ENCODE measurements at regions not wholly inside any gene's neighbourhood (a gene's known extent, or its start where the extent isn't known, plus 50 kb on each side); places are given as distances from the start of the nearest gene placed in this dataset.
A peak's percentile ranks its signal among the peaks of the same experiment; 100 is the strongest.

DNA sequence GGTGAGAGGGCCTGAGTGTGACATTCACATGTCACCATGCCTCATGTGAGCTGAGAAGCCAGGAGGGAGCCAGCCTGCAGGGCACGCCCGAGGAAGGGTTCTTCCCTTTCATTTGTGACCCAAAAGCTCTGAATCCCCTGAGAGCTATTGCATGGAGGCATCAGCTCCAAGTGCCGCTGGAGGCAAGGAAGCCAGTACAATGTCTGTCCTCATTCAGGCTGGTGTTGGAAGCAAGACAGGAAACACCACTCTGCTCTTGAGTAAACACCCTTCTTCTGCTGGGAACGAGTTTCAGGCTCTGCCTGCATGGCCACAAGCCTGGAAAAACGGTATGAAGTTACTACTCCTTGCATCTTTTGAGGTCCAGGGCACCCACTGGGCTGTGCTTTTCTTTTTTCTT is 83.8 kb upstream of the LARGE1 start:
- no peaks in the 10 kb centered on the region for H3K27me3 ChIP-seq

DNA sequence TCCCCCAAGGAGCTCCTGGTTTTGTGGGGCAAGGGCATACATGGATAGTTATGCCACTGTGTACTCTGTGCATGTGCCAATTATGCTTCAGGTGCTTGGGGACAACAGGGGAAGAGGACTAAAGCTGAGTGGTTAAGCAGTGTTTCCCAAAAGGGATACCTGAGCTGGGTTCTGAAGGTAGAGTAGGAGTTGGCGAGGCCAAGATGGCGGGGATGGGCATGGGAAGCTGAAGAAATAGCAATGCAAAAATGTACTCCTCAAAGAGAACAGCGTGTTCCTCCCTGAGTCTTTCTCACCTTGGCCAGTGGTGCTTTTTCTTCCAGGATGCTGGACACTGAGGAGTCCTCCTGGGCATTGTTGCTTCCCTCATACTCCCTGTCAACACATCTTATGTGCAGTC is 90.0 kb upstream of the LARGE1 start:
- H3K9me3 ChIP-seq, result peaks cover 0 to 23% (median 14%) of the 10 kb centered on the region in 4 donors
- H3K27ac ChIP-seq, result no peak overlapping the region
- intact Hi-C loops (cut with DNase I; ENCODE audit: low total_unique reads), result no loop called here
- TF ChIP-seq POLR2A (IDR thresholded peaks at IDR 0.05), result no peak
- no peak for TF ChIP-seq EP300 (IDR thresholded peaks at IDR 0.05)
- TF ChIP-seq, protein P1, sequence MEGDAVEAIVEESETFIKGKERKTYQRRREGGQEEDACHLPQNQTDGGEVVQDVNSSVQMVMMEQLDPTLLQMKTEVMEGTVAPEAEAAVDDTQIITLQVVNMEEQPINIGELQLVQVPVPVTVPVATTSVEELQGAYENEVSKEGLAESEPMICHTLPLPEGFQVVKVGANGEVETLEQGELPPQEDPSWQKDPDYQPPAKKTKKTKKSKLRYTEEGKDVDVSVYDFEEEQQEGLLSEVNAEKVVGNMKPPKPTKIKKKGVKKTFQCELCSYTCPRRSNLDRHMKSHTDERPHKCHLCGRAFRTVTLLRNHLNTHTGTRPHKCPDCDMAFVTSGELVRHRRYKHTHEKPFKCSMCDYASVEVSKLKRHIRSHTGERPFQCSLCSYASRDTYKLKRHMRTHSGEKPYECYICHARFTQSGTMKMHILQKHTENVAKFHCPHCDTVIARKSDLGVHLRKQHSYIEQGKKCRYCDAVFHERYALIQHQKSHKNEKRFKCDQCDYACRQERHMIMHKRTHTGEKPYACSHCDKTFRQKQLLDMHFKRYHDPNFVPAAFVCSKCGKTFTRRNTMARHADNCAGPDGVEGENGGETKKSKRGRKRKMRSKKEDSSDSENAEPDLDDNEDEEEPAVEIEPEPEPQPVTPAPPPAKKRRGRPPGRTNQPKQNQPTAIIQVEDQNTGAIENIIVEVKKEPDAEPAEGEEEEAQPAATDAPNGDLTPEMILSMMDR (IDR thresholded peaks at IDR 0.05), result no peak
- no peak for TF ChIP-seq POLR2AphosphoS5 (IDR thresholded peaks at IDR 0.05)
- WGBS, 5 donors, result 81 to 83% (median 82%) methylated on average over 3 of the region's 3 CpGs
- H3K4me1 ChIP-seq, result no peaks in the 10 kb centered on the region
- DNase-seq, result no peak
- no peaks in the 10 kb centered on the region for H3K36me3 ChIP-seq
- H3K4me3 ChIP-seq, result no peak overlapping the region
- no peaks in the 10 kb centered on the region for H3K27me3 ChIP-seq

More for the DNA sequence above, 83.8 kb upstream of the LARGE1 start:
- intact Hi-C loops (cut with DNase I; ENCODE audit: low total_unique reads), result no loop called here
- H3K9me3 ChIP-seq, result peaks cover 5 to 17% (median 12%) of the 10 kb centered on the region in 4 donors
- H3K4me3 ChIP-seq, result no peak overlapping the region
- H3K4me1 ChIP-seq, result no peaks in the 10 kb centered on the region
- H3K27ac ChIP-seq, result no peak overlapping the region
- H3K36me3 ChIP-seq, result no peaks in the 10 kb centered on the region
- TF ChIP-seq, protein P1 (IDR thresholded peaks at IDR 0.05), result no peak
- TF ChIP-seq EP300 (IDR thresholded peaks at IDR 0.05) (no peak), POLR2AphosphoS5 (IDR thresholded peaks at IDR 0.05) (no peak), POLR2A (IDR thresholded peaks at IDR 0.05) (no peak)
- 32 to 54% (median 44%) methylated on average over 5 of the region's 5 CpGs for WGBS, 5 donors
- no peak for DNase-seq

DNA sequence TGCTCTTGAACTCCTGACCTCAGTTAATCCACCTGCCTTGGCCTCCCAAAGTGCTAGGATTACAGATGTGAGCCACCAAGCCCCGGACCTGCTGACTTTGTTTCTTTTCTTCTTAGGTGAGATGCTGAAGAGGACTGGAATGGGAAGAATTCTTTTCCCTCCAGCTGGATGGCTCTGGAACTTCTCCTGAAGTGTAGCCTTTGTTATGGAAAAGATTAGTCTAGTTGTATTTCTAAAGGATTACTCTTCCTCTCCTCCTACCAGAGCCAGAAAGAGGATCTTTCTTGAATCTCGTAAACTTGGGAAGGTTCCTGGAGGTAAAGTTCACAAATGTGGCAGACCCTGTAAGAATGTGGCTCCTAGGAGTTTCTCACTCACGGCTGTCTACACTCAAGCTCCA is 95.4 kb upstream of the LARGE1 start:
- WGBS, 5 donors, result 42 to 83% (median 57%) methylated on average over 3 of the region's 3 CpGs
- H3K36me3 ChIP-seq, result no peaks in the 10 kb centered on the region
- H3K27ac ChIP-seq, result no peak overlapping the region
- TF ChIP-seq EP300 (IDR thresholded peaks at IDR 0.05) (no peak), POLR2AphosphoS5 (IDR thresholded peaks at IDR 0.05) (no peak), POLR2A (IDR thresholded peaks at IDR 0.05) (no peak)
- TF ChIP-seq, protein P1 (IDR thresholded peaks at IDR 0.05), result no peak
- no peak for DNase-seq
- peaks cover 0 to 30% (median 26%) of the 10 kb centered on the region in 4 donors for H3K9me3 ChIP-seq
- no peaks in the 10 kb centered on the region for H3K27me3 ChIP-seq
- H3K4me1 ChIP-seq, result no peaks in the 10 kb centered on the region
- intact Hi-C loops (cut with DNase I; ENCODE audit: low total_unique reads), result no loop called here
- no peak overlapping the region for H3K4me3 ChIP-seq

DNA sequence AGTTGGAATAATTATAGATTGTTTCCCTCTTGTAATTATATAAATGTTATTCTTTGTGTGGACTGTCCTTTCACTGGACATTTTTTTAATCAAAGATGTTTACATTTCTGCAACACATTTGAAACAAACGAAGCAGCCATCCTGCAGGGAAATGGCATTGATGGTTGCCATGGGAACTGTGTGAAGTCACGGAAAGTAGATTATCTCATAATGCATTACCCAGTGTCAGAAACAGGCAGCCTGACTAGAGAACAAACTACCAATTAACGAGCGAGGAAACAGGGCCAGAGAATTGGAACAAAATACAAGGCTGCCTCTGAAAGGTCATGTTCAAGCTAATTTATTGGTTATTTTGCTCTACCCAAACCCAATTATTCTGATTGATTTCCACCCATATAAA is 96.9 kb upstream of the LARGE1 start:
- Histone ChIP-seq H3K9me3 (peaks cover 0 to 30% (median 25%) of the 10 kb centered on the region in 4 donors), H3K27ac (no peak overlapping the region), H3K4me1 (no peaks in the 10 kb centered on the region), H3K27me3 (no peaks in the 10 kb centered on the region), H3K36me3 (no peaks in the 10 kb centered on the region), H3K4me3 (no peak overlapping the region)
- 21 to 39% (median 24%) methylated on average over 4 of the region's 4 CpGs for WGBS, 5 donors
- TF ChIP-seq POLR2A (IDR thresholded peaks at IDR 0.05) (no peak), EP300 (IDR thresholded peaks at IDR 0.05) (no peak), POLR2AphosphoS5 (IDR thresholded peaks at IDR 0.05) (no peak)
- TF ChIP-seq, protein P1 (IDR thresholded peaks at IDR 0.05), result no peak
- intact Hi-C loops (cut with DNase I; ENCODE audit: low total_unique reads), result no loop called here
- peak in 1 of 2 donors; percentile 42 for DNase-seq

All from stomach (tissue), 8 donors.